Loucy (cell line): ENCODE measurements at regions not wholly inside any gene's neighbourhood (a gene's known extent, or its start where the extent isn't known, plus 50 kb on each side); places are given as distances from the start of the nearest gene placed in this dataset.

Experiments used
- CTCF ChIP-seq: fragments of 200-600 bp; sonication (generic); conservative IDR thresholded peaks from 2 replicates; pipeline ENCODE4 v1.5.1; 2014; ENCODE audit warnings: mild to moderate bottlenecking, antibody characterized with exemption, low read length
- EZH2phosphoT487 ChIP-seq: fragments of 200-600 bp; IDR thresholded peaks from 2 replicates; pipeline ENCODE4 v1.6.1; 2018; ENCODE audit warnings: antibody characterized with exemption, mild to moderate bottlenecking, moderate library complexity, borderline replicate concordance

GRCh38 chr4:81970454-81970853, 403.3 kb downstream of the HNRNPD start:
- no peak for TF ChIP-seq CTCF
- TF ChIP-seq EZH2phosphoT487 = no peak
